NB4 (cell line): ENCODE measurements at regions not wholly inside any gene's neighbourhood (a gene's known extent, or its start where the extent isn't known, plus 50 kb on each side); places are given as distances from the start of the nearest gene placed in this dataset.

Source experiments
- POLR2A ChIP-seq: IDR thresholded peaks from 2 replicates; pipeline ENCODE4 v1.6.1; 2011; ENCODE audit warnings: mild to moderate bottlenecking; ENCODE audit not compliant: insufficient read length; ENCODE audit errors: extremely low read depth
- TF ChIP-seq, protein P1 (sequence below): IDR thresholded peaks from one replicate; pipeline ENCODE4 v1.5.1; 2012; ENCODE audit warnings: low read depth, low read length

DNA sequence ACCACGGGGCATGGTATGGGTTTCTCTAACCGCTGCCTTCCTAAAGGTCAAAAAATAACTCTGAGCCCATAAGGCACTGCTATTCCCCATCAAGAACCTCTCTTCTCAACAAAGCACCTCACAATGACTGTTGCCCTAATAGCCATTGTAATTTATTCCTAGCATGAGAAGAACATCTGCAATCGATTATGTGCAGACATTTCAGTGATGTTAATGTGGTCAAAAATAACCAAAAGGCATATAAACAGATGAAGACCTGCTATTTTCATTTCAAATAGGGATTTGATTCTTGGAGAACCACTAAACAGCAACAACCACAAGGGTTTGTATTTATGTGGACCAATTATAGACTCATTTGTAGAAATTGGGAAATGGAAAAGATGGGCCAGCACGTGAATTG, 356.6 kb downstream of the FBXO15 start:
- TF ChIP-seq, protein P1, sequence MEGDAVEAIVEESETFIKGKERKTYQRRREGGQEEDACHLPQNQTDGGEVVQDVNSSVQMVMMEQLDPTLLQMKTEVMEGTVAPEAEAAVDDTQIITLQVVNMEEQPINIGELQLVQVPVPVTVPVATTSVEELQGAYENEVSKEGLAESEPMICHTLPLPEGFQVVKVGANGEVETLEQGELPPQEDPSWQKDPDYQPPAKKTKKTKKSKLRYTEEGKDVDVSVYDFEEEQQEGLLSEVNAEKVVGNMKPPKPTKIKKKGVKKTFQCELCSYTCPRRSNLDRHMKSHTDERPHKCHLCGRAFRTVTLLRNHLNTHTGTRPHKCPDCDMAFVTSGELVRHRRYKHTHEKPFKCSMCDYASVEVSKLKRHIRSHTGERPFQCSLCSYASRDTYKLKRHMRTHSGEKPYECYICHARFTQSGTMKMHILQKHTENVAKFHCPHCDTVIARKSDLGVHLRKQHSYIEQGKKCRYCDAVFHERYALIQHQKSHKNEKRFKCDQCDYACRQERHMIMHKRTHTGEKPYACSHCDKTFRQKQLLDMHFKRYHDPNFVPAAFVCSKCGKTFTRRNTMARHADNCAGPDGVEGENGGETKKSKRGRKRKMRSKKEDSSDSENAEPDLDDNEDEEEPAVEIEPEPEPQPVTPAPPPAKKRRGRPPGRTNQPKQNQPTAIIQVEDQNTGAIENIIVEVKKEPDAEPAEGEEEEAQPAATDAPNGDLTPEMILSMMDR, result no peak
- TF ChIP-seq POLR2A, result no peak
